ENCODE measurements at regions not wholly inside any gene's neighbourhood (a gene's known extent, or its start where the extent isn't known, plus 50 kb on each side); places are given as distances from the start of the nearest gene placed in this dataset.

GRCh38 chr10:10794046-10794445, 223.6 kb upstream of the CELF2 start:
- TF ChIP-seq, protein P1, sequence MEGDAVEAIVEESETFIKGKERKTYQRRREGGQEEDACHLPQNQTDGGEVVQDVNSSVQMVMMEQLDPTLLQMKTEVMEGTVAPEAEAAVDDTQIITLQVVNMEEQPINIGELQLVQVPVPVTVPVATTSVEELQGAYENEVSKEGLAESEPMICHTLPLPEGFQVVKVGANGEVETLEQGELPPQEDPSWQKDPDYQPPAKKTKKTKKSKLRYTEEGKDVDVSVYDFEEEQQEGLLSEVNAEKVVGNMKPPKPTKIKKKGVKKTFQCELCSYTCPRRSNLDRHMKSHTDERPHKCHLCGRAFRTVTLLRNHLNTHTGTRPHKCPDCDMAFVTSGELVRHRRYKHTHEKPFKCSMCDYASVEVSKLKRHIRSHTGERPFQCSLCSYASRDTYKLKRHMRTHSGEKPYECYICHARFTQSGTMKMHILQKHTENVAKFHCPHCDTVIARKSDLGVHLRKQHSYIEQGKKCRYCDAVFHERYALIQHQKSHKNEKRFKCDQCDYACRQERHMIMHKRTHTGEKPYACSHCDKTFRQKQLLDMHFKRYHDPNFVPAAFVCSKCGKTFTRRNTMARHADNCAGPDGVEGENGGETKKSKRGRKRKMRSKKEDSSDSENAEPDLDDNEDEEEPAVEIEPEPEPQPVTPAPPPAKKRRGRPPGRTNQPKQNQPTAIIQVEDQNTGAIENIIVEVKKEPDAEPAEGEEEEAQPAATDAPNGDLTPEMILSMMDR (conservative IDR thresholded peaks at IDR 0.05) = no peak
- no peak for TF ChIP-seq EZH2 (IDR thresholded peaks at IDR 0.05; ENCODE audit: low read depth)
